Neural progenitor cell (in vitro differentiated cells): ENCODE measurements at regions not wholly inside any gene's neighbourhood (a gene's known extent, or its start where the extent isn't known, plus 50 kb on each side); places are given as distances from the start of the nearest gene placed in this dataset.

Source experiments
- EZH2 ChIP-seq: fragments of 200-600 bp; sonication (generic); IDR thresholded peaks from 2 replicates; pipeline ENCODE4 v1.6.1; 2017; ENCODE audit warnings: antibody characterized with exemption, mild to moderate bottlenecking, moderate library complexity
- EZH2phosphoT487 ChIP-seq: fragments of 200-600 bp; sonication (generic); IDR thresholded peaks from 2 replicates; pipeline ENCODE4 v1.6.1; 2017; ENCODE audit warnings: antibody characterized with exemption
- TF ChIP-seq, protein P1 (sequence below): fragments of 200-600 bp; sonication (generic); IDR thresholded peaks from 2 replicates; pipeline ENCODE4 v1.5.1; 2017; ENCODE audit warnings: antibody characterized with exemption, mild to moderate bottlenecking

DNA sequence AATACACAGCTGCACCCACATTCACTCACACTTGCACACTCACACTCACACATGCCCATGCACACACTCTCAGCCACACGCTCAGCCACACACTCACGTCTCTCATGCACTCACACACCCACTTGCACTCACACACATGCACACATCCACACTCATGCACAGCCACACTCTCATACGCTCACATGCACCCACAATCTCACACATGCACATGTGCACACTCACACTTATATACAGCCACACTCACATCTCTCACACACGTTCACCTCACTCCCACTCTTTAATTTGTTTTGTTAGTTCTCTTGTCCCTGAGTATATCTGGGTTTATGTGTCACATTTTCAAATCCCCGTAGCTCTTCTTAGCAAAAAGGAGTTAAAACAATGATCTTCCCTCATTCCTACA, 114.9 kb downstream of the LRATD1 start:
- TF ChIP-seq EZH2 (no peak), EZH2phosphoT487 (no peak)
- TF ChIP-seq, protein P1, sequence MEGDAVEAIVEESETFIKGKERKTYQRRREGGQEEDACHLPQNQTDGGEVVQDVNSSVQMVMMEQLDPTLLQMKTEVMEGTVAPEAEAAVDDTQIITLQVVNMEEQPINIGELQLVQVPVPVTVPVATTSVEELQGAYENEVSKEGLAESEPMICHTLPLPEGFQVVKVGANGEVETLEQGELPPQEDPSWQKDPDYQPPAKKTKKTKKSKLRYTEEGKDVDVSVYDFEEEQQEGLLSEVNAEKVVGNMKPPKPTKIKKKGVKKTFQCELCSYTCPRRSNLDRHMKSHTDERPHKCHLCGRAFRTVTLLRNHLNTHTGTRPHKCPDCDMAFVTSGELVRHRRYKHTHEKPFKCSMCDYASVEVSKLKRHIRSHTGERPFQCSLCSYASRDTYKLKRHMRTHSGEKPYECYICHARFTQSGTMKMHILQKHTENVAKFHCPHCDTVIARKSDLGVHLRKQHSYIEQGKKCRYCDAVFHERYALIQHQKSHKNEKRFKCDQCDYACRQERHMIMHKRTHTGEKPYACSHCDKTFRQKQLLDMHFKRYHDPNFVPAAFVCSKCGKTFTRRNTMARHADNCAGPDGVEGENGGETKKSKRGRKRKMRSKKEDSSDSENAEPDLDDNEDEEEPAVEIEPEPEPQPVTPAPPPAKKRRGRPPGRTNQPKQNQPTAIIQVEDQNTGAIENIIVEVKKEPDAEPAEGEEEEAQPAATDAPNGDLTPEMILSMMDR = no peak
